H1 (cell line): ENCODE measurements at regions not wholly inside any gene's neighbourhood (a gene's known extent, or its start where the extent isn't known, plus 50 kb on each side); places are given as distances from the start of the nearest gene placed in this dataset.

ENCODE experiments used
- CTCF ChIA-PET: fragments of 300-600 bp; sonication (Branson Sonifier 250); formaldehyde crosslinking; loops from one replicate; lab custom pipeline; 2021; ENCODE audit not compliant: partially characterized antibody; lab: Charles Lee
- POLR2A ChIA-PET: fragments of 300-600 bp; sonication (Branson Sonifier 250); formaldehyde crosslinking; loops from one replicate; lab custom pipeline; 2021; ENCODE audit warnings: inconsistent platforms; ENCODE audit not compliant: partially characterized antibody; lab: Charles Lee
- DNase-seq, 2 experiments: peaks; one replicate each; pipeline versions ENCODE4 v3.0.0 to v3.0.0-alpha.2; 2010 to 2022; ENCODE audit warnings: low spot score in 2 of 2, low read depth in 1 of 2, mixed read lengths in 1 of 2
- FAIRE-seq: peaks from 2 replicates; lab custom pipeline; 2011; peaks lifted over from hg19 to GRCh38; lab: Jason Lieb, UNC
- H2AFZ ChIP-seq: 2 replicates; pipeline ENCODE4 v1.8.1; 2012; ENCODE audit warnings: low read length, inconsistent platforms
- H2AK5ac ChIP-seq: 2 replicates; pipeline ENCODE4 v1.6.1; 2013; ENCODE audit warnings: low read depth, low read length
- H2BK120ac ChIP-seq: replicated peaks from 2 replicates; pipeline ENCODE3; 2013; ENCODE audit warnings: low read depth, low read length, inconsistent platforms
- H2BK12ac ChIP-seq: 2 replicates; pipeline ENCODE4 v1.6.1; 2013; ENCODE audit warnings: low read depth, low read length
- H2BK15ac ChIP-seq: 2 replicates; pipeline ENCODE4 v1.6.1; 2013; ENCODE audit warnings: low read length
- H2BK20ac ChIP-seq: 2 replicates; pipeline ENCODE4 v1.6.1; 2013; ENCODE audit warnings: low read length
- H2BK5ac ChIP-seq: 2 replicates; pipeline ENCODE4 v1.6.1; 2013; ENCODE audit warnings: low read depth, low read length
- H3K14ac ChIP-seq: 2 replicates; pipeline ENCODE4 v1.6.1; 2013; ENCODE audit warnings: inconsistent platforms; ENCODE audit not compliant: insufficient read length
- H3K18ac ChIP-seq: 2 replicates; pipeline ENCODE4 v1.6.1; 2013; ENCODE audit warnings: low read length; ENCODE audit errors: extremely low read depth
- H3K23ac ChIP-seq: 2 replicates; pipeline ENCODE4 v1.6.1; 2013; ENCODE audit warnings: inconsistent platforms; ENCODE audit not compliant: insufficient read length
- H3K23me2 ChIP-seq: 2 replicates; pipeline ENCODE4 v1.6.1; 2013; ENCODE audit warnings: low read depth, low read length
- H3K27ac ChIP-seq: 2 replicates; pipeline ENCODE4 v1.6.1; 2011; ENCODE audit warnings: low read depth, low read length, inconsistent platforms
- H3K27me3 ChIP-seq, 4 experiments: replicated peaks in 1 of 4; 1 replicate in 1 of 4; 2 replicates in 3 of 4; pipeline versions ENCODE4 v1.6.1 to v1.8.1; 2011 to 2013; ENCODE audit warnings: low read length in 3 of 4, mild to moderate bottlenecking in 3 of 4, inconsistent platforms in 2 of 4, mixed read lengths in 2 of 4, moderate library complexity in 1 of 4; ENCODE audit not compliant: control insufficient read depth in 3 of 4, insufficient read depth in 3 of 4; ENCODE audit errors: extremely low read depth in 1 of 4
- H3K36me3 ChIP-seq, 4 experiments: 2 replicates each; pipeline versions ENCODE4 v1.6.1 to v1.8.1; 2011 to 2013; ENCODE audit warnings: mild to moderate bottlenecking in 4 of 4, low read length in 3 of 4, moderate library complexity in 2 of 4, control low read depth in 1 of 4, inconsistent platforms in 1 of 4; ENCODE audit not compliant: insufficient read depth in 4 of 4, control insufficient read depth in 2 of 4
- H3K4ac ChIP-seq: replicated peaks from 2 replicates; pipeline ENCODE3; 2013; ENCODE audit warnings: low read length, low read depth, mixed read lengths, inconsistent platforms; ENCODE audit not compliant: insufficient read length
- H3K4me1 ChIP-seq, 4 experiments: replicated peaks in 1 of 4; 1 replicate in 1 of 4; 2 replicates in 3 of 4; pipeline versions ENCODE4 v1.6.1 to v1.8.1; 2011 to 2013; ENCODE audit warnings: low read length in 3 of 4, inconsistent platforms in 2 of 4, mixed read lengths in 1 of 4; ENCODE audit not compliant: insufficient read depth in 4 of 4, control insufficient read depth in 3 of 4
- H3K4me2 ChIP-seq, 2 experiments: 2 replicates each; pipeline versions ENCODE4 v1.6.1 to v1.8.1; 2011 to 2013; ENCODE audit warnings: low read depth in 2 of 2, low read length in 2 of 2, control low read depth in 1 of 2, inconsistent platforms in 1 of 2, mild to moderate bottlenecking in 1 of 2; ENCODE audit not compliant: insufficient read depth in 1 of 2
- H3K4me3 ChIP-seq, 4 experiments: fragments of 200-600, 300-600 bp in 1 of 4; sonication (generic), shearing (Covaris generic), sonication (Bioruptor Twin) in 1 of 4; 2 replicates each; pipeline versions ENCODE4 v1.5.1 to v1.8.1; 2011 to 2016; ENCODE audit warnings: low read length in 4 of 4, low read depth in 3 of 4, control low read depth in 2 of 4, inconsistent platforms in 2 of 4, mild to moderate bottlenecking in 2 of 4, mixed read lengths in 1 of 4, moderate library complexity in 1 of 4; ENCODE audit not compliant: insufficient read depth in 2 of 4; ENCODE audit errors: extremely low read depth in 1 of 4
- H3K56ac ChIP-seq: replicated peaks from 2 replicates; pipeline ENCODE3; 2013; ENCODE audit warnings: low read depth, mild to moderate bottlenecking, mixed read lengths, low read length, inconsistent platforms; ENCODE audit not compliant: insufficient read length
- H3K79me1 ChIP-seq: 2 replicates; pipeline ENCODE4 v1.6.1; 2013; ENCODE audit warnings: low read depth, low read length, control low read depth
- H3K79me2 ChIP-seq, 2 experiments: 2 replicates each; pipeline versions ENCODE4 v1.6.1 to v1.8.1; 2012 to 2013; ENCODE audit warnings: low read length in 2 of 2, mild to moderate bottlenecking in 2 of 2, inconsistent platforms in 1 of 2; ENCODE audit not compliant: insufficient read depth in 2 of 2, control insufficient read depth in 1 of 2
- H3K9ac ChIP-seq, 4 experiments: replicated peaks in 1 of 4; 1 replicate in 1 of 4; 2 replicates in 3 of 4; pipeline versions ENCODE4 v1.6.1 to v1.8.1; 2011 to 2013; ENCODE audit warnings: low read depth in 3 of 4, low read length in 3 of 4, control low read depth in 2 of 4, mild to moderate bottlenecking in 2 of 4, moderate library complexity in 2 of 4, inconsistent platforms in 1 of 4; ENCODE audit errors: extremely low read depth in 1 of 4
- H3K9me3 ChIP-seq, 2 experiments: 2 replicates each; pipeline versions ENCODE4 v1.6.1 to v1.8.1; 2012 to 2013; ENCODE audit warnings: mild to moderate bottlenecking in 2 of 2, moderate library complexity in 2 of 2, control low read depth in 1 of 2, inconsistent platforms in 1 of 2, low read depth in 1 of 2, low read length in 1 of 2, mixed read lengths in 1 of 2; ENCODE audit not compliant: insufficient read depth in 2 of 2
- H4K20me1 ChIP-seq, 2 experiments: replicated peaks in 1 of 2; 2 replicates each; pipeline versions ENCODE3 to v1.8.1; 2011 to 2013; ENCODE audit warnings: inconsistent platforms in 2 of 2, low read length in 2 of 2, mild to moderate bottlenecking in 1 of 2; ENCODE audit not compliant: insufficient read depth in 2 of 2, control insufficient read depth in 1 of 2
- H4K5ac ChIP-seq: 2 replicates; pipeline ENCODE4 v1.6.1; 2013; ENCODE audit warnings: low read length, low read depth, mixed read lengths, inconsistent platforms; ENCODE audit not compliant: insufficient read length
- H4K8ac ChIP-seq: 2 replicates; pipeline ENCODE4 v1.8.0; 2013; ENCODE audit warnings: mild to moderate bottlenecking, moderate library complexity, low read length, inconsistent platforms; ENCODE audit not compliant: insufficient read depth; ENCODE audit errors: extremely low read depth
- H4K91ac ChIP-seq: replicated peaks from 2 replicates; pipeline ENCODE3; 2013; ENCODE audit warnings: low read length, mixed read lengths, inconsistent platforms; ENCODE audit not compliant: insufficient read length
- ASH2L ChIP-seq: fragments of 200-600, 300-600 bp; sonication (generic); IDR thresholded peaks from one replicate; pipeline ENCODE4 v1.7.1; 2017; ENCODE audit warnings: low read length
- CTBP2 ChIP-seq: IDR thresholded peaks from 2 replicates; pipeline ENCODE4 v1.7.0; 2011; ENCODE audit warnings: borderline replicate concordance, mild to moderate bottlenecking, moderate library complexity, mixed read lengths, low read length; ENCODE audit not compliant: insufficient read depth, insufficient read length
- RNF2 ChIP-seq: fragments of 200-900, 300-1000 bp; sonication (generic); IDR thresholded peaks from 2 replicates; pipeline ENCODE4 v1.7.1; 2016; ENCODE audit warnings: borderline replicate concordance, low read depth, mild to moderate bottlenecking, antibody characterized with exemption, low read length; ENCODE audit not compliant: poor library complexity, severe bottlenecking; ENCODE audit errors: missing control alignments
- WGBS, 2 experiments: shearing (Covaris generic) in 1 of 2; methylation state at CpG; one replicate each; pipeline versions ENCODE4 v1.1.6 to v1.1.7; 2013 to 2015; ENCODE audit warnings: low lambda C conversion rate in 2 of 2, mixed read lengths in 2 of 2, inconsistent platforms in 1 of 2, low coverage in 1 of 2, missing lambda C conversion rate in 1 of 2; ENCODE audit not compliant: insufficient replicate concordance in 2 of 2, insufficient coverage in 1 of 2, insufficient read length in 1 of 2; ENCODE audit errors: extremely low coverage in 1 of 2, missing lambda C conversion rate in 1 of 2; 5-methylcytosine and 5-hydroxymethylcytosine counted together

GRCh38 chr4:27198246-27198645 lies 337.6 kb downstream of the STIM2 start:
- H2AK5ac ChIP-seq: no peak overlapping the region
- H3K79me1 ChIP-seq: no peaks in the 10 kb centered on the region
- TF ChIP-seq ASH2L (no peak), CTBP2 (no peak), RNF2 (no peak)
- TF ChIP-seq, all 59 proteins: peak for 0
- H3K9me3 ChIP-seq: no peaks in the 10 kb centered on the region
- no peak overlapping the region for H3K27ac ChIP-seq
- no peak overlapping the region for H2BK20ac ChIP-seq
- H3K4ac ChIP-seq: no peak overlapping the region
- H3K4me2 ChIP-seq: no peak overlapping the region
- no peaks in the 10 kb centered on the region; a peak in 1 of 7 replicates for H3K4me1 ChIP-seq
- ChIA-PET POLR2A (interaction anchor here (0.6 kb wide), 1 partner anchor 1279 kb away, joined by 3 read pairs; no protein-coding TSS in a partner anchor), CTCF (no interaction called here)
- H3K36me3 ChIP-seq: no peaks in the 10 kb centered on the region
- 45% methylated on average over 2 of the region's 2 CpGs; no CpG with 5 or more reads in 1 of the 2 experiments for WGBS, 2 experiments
- DNase-seq: no peak
- no peak overlapping the region for H2BK15ac ChIP-seq
- H3K56ac ChIP-seq: no peak overlapping the region
- H4K20me1 ChIP-seq: no peaks in the 10 kb centered on the region
- FAIRE-seq: no peak
- H3K4me3 ChIP-seq: no peak overlapping the region
- no peaks in the 10 kb centered on the region for H3K27me3 ChIP-seq
- H3K14ac ChIP-seq: no peak overlapping the region
- no peak overlapping the region for H2BK120ac ChIP-seq
- H3K23ac ChIP-seq: no peak overlapping the region
- no peak overlapping the region for H2AFZ ChIP-seq
- H4K5ac ChIP-seq: no peak overlapping the region
- no peak overlapping the region for H3K18ac ChIP-seq
- H3K79me2 ChIP-seq: no peaks in the 10 kb centered on the region
- no peak overlapping the region for H2BK5ac ChIP-seq
- no peak overlapping the region for H4K91ac ChIP-seq
- H3K23me2 ChIP-seq: no peaks in the 10 kb centered on the region
- H2BK12ac ChIP-seq: no peak overlapping the region
- no peak overlapping the region for H4K8ac ChIP-seq
- H3K9ac ChIP-seq: no peak overlapping the region
